Keratinocyte (primary cell): ENCODE measurements at regions not wholly inside any gene's neighbourhood (a gene's known extent, or its start where the extent isn't known, plus 50 kb on each side); places are given as distances from the start of the nearest gene placed in this dataset.

ENCODE experiments used
- DNase-seq: peaks from one replicate; pipeline ENCODE4 v3.0.0-alpha.2; 2011; ENCODE audit warnings: low read depth, missing footprints, low spot score
- FAIRE-seq: peaks from 2 replicates; lab custom pipeline; 2011; peaks lifted over from hg19 to GRCh38; lab: Jason Lieb, UNC
- H2AFZ ChIP-seq: 2 replicates; pipeline ENCODE4 v1.6.0; 2012; ENCODE audit warnings: low read length, control low read depth, inconsistent platforms; ENCODE audit not compliant: control insufficient read depth
- H3K27ac ChIP-seq: 2 replicates; pipeline ENCODE4 v1.5.1; 2011; ENCODE audit warnings: low read length; ENCODE audit not compliant: control insufficient read depth, insufficient read depth
- H3K27me3 ChIP-seq: 3 replicates; pipeline ENCODE4 v1.6.0; 2011; ENCODE audit warnings: low read length; ENCODE audit not compliant: control insufficient read depth, insufficient read depth; ENCODE audit errors: extremely low read depth
- H3K36me3 ChIP-seq, 2 experiments: 2 replicates in 1 of 2; 3 replicates in 1 of 2; pipeline ENCODE4 v1.5.1; 2011; ENCODE audit warnings: low read length in 2 of 2, mild to moderate bottlenecking in 1 of 2; ENCODE audit not compliant: control insufficient read depth in 2 of 2, insufficient read depth in 2 of 2; ENCODE audit errors: extremely low read depth in 1 of 2
- H3K4me1 ChIP-seq: 3 replicates; pipeline ENCODE4 v1.5.1; 2011; ENCODE audit warnings: low read length; ENCODE audit not compliant: control insufficient read depth, insufficient read depth; ENCODE audit errors: extremely low read depth
- H3K4me2 ChIP-seq: 3 replicates; pipeline ENCODE4 v1.6.0; 2011; ENCODE audit warnings: low read depth, low read length; ENCODE audit not compliant: control insufficient read depth, insufficient read depth; ENCODE audit errors: extremely low read depth
- H3K4me3 ChIP-seq, 3 experiments: fragments of 200-600 bp in 1 of 3; sonication (generic) in 1 of 3; 2 replicates in 2 of 3; 3 replicates in 1 of 3; pipeline ENCODE4 v1.5.1; 2011 to 2016; ENCODE audit warnings: low read length in 3 of 3, mild to moderate bottlenecking in 3 of 3, control low read depth in 2 of 3, inconsistent platforms in 1 of 3, low read depth in 1 of 3, mixed read lengths in 1 of 3, mixed run types in 1 of 3, moderate library complexity in 1 of 3; ENCODE audit not compliant: control insufficient read depth in 2 of 3, insufficient read depth in 2 of 3; ENCODE audit errors: extremely low read depth in 1 of 3
- H3K79me2 ChIP-seq: 2 replicates; pipeline ENCODE4 v1.6.0; 2012; ENCODE audit warnings: low read length; ENCODE audit not compliant: control insufficient read depth, insufficient read depth
- H3K9ac ChIP-seq: 3 replicates; pipeline ENCODE4 v1.6.0; 2011; ENCODE audit warnings: low read length; ENCODE audit not compliant: control insufficient read depth, insufficient read depth; ENCODE audit errors: extremely low read depth
- H3K9me1 ChIP-seq: 3 replicates; pipeline ENCODE4 v1.6.0; 2011; ENCODE audit warnings: low read length; ENCODE audit not compliant: control insufficient read depth, insufficient read depth; ENCODE audit errors: extremely low read depth
- H3K9me3 ChIP-seq: 2 replicates; pipeline ENCODE4 v1.5.1; 2012; ENCODE audit warnings: low read depth, low read length; ENCODE audit not compliant: control insufficient read depth
- H4K20me1 ChIP-seq: 3 replicates; pipeline ENCODE4 v1.6.0; 2011; ENCODE audit warnings: low read length; ENCODE audit not compliant: control insufficient read depth, insufficient read depth; ENCODE audit errors: extremely low read depth
- CTCF ChIP-seq, 3 experiments: IDR thresholded peaks in 1 of 3; conservative IDR thresholded peaks in 1 of 3; optimal IDR thresholded peaks in 1 of 3; 2 replicates in 2 of 3; 3 replicates in 1 of 3; pipeline versions ENCODE3 to v1.5.1; 2011; ENCODE audit warnings: low read length in 3 of 3, mild to moderate bottlenecking in 3 of 3, moderate library complexity in 2 of 3, control low read depth in 1 of 3, inconsistent platforms in 1 of 3; ENCODE audit not compliant: insufficient read depth in 2 of 3; ENCODE audit errors: extremely low read depth in 1 of 3
- EZH2 ChIP-seq: IDR thresholded peaks from one replicate; pipeline ENCODE4 v1.6.1; 2012; ENCODE audit warnings: inconsistent platforms, mild to moderate bottlenecking, low read length, moderate library complexity
- dilution Hi-C: fragments of 300-500 bp; cut with MboI; formaldehyde crosslinking; loops from one replicate; pipeline ENCODE4 v1.7.0; 2020; ENCODE audit warnings: low sequenced_read_pairs; ENCODE audit not compliant: extremely low pct_ligation_motif_present

DNA sequence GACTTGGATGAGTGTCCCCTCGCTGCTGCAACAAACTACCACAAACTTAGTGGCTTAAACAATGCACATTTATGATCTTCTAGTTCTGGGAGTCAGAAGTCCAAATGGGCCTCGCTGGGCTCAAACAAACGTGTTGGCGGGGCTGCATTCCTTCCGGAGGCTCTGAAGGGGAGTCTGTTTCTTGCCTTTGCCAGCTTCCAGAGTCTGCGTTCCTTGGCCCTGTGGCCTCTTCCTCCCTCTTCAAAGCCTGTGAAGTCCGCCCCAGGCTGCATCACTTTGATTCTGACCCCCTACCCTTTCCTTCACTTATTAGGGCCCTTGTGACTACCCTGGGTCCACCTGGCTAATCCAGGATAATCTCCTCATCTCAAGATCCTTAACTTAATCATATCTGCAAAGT lies 80.3 kb upstream of the NECTIN1 start:
- H2AFZ ChIP-seq = no peak overlapping the region
- no peaks in the 10 kb centered on the region for H4K20me1 ChIP-seq
- TF ChIP-seq CTCF (optimal IDR thresholded peaks at IDR 0.05 in 1 of 3, IDR thresholded peaks at IDR 0.05 in 1 of 3, conservative IDR thresholded peaks at IDR 0.05 in 1 of 3; ENCODE audit: extremely low read depth in 1 of 3, insufficient read depth in 2 of 3, low read length in 3 of 3) (no peak), EZH2 (no peak)
- no peaks in the 10 kb centered on the region for H3K9me3 ChIP-seq
- no peak for FAIRE-seq
- no peaks in the 10 kb centered on the region for H3K79me2 ChIP-seq
- DNase-seq = no peak
- H3K4me3 ChIP-seq = no peak overlapping the region
- H3K4me2 ChIP-seq = no peak overlapping the region
- H3K27ac ChIP-seq = no peak overlapping the region
- no peaks in the 10 kb centered on the region for H3K36me3 ChIP-seq
- H3K27me3 ChIP-seq = peaks cover 26% of the 10 kb centered on the region
- no peak overlapping the region for H3K9ac ChIP-seq
- H3K9me1 ChIP-seq = no peaks in the 10 kb centered on the region
- peaks cover 8% of the 10 kb centered on the region for H3K4me1 ChIP-seq
- dilution Hi-C loops = no loop called here

- DNase-seq (no peak), FAIRE-seq (no peak)
- no peaks in the 10 kb centered on the region for H3K36me3 ChIP-seq
- H3K9me3 ChIP-seq = no peaks in the 10 kb centered on the region
- dilution Hi-C loops = no loop called here
- H2AFZ ChIP-seq = no peak overlapping the region
- no peaks in the 10 kb centered on the region for H3K9me1 ChIP-seq
- no peak overlapping the region for H3K4me2 ChIP-seq
- peaks cover 26% of the 10 kb centered on the region for H3K27me3 ChIP-seq
- H4K20me1 ChIP-seq = no peaks in the 10 kb centered on the region
- H3K4me1 ChIP-seq = peaks cover 8% of the 10 kb centered on the region
- no peak overlapping the region for H3K9ac ChIP-seq
- H3K4me3 ChIP-seq = no peak overlapping the region
- H3K79me2 ChIP-seq = no peaks in the 10 kb centered on the region
- H3K27ac ChIP-seq = no peak overlapping the region
- TF ChIP-seq CTCF (optimal IDR thresholded peaks at IDR 0.05 in 1 of 3, IDR thresholded peaks at IDR 0.05 in 1 of 3, conservative IDR thresholded peaks at IDR 0.05 in 1 of 3; ENCODE audit: extremely low read depth in 1 of 3, insufficient read depth in 2 of 3, low read length in 3 of 3) (no peak), EZH2 (no peak)
Observed at GRCh38 chr11:119808407-119809185, 79.6 kb upstream of the NECTIN1 start.
